DMS53 treated with DMSO at 0.1 percent for 48 hours (cell line): ENCODE measurements at regions not wholly inside any gene's neighbourhood (a gene's known extent, or its start where the extent isn't known, plus 50 kb on each side); places are given as distances from the start of the nearest gene placed in this dataset.
"Not testable (repeated sequence)": the region's sequence is repeated elsewhere in the genome, so short reads cannot be mapped to it uniquely, and the experiment has no call there.

Experiments used
- DNase-seq: peaks from one replicate; lab custom pipeline; 2025; ENCODE audit not compliant: unreplicated experiment; lab: John Stamatoyannopoulos, UW

- no peak for DNase-seq
These were observed 430.4 kb upstream of the RUNX1 start for GRCh38 chr21:35479529-35479928.

DNA sequence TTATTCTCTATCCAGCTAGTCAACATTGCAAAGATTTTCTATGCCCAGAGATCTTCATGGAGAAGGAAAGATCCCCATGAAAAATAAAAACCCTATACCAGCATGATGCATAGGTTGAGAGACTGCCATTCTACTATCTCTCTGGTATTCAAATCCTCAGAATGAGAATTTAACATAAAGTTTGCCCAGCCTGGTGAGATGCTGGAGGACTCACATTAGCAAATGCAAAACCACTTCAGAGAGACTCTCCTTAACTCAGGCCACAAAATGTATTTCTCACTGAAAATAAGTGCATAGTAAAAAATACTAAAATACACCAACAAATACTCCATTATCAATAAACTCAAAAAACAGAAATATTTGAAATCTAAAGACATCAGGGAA, 430.0 kb upstream of the RUNX1 start:
- DNase-seq = no peak

- DNase-seq = no peak
These were observed 429.3 kb upstream of the RUNX1 start for GRCh38 chr21:35478161-35479064.

GRCh38 chr21:35477622-35478021, 428.5 kb upstream of the RUNX1 start:
- DNase-seq = no peak

DNA sequence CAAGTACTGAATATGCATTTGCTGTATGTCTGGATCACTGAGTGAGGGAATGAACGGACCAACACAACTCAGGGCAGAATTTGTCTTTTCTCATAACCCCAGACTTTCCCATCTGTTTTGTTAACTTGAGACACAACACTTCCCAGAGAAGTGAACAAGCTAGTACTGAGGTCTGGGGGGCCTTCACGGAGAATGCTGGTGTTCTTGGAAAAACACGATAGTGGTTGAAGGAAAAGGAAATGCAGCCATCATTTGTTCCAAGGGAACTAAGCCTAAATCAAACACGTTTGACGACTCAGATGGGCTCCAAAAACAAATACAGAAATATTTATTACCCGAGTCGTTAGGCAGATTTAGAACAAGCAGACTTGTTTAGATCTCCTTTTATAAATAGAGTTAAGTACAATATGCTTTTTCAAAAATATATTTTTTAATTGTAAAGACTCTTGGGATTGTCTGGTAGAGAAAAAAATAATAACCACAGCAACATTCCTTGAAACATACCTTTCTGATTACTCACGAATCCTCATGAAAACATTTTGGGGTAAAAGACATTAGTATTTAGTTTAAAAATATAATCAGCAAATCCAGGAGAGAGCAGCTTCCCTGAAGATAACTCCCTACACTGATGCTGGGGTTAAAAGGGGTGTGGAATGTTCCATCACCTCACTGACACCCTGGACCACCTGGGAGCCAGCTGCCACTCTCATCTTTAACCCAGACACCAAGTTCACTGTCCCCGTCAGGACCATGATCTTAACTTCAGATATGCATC, 427.7 kb upstream of the RUNX1 start:
- DNase-seq = no peak

- no peak for DNase-seq
These were observed 426.7 kb upstream of the RUNX1 start for GRCh38 chr21:35475762-35476161.

DNA sequence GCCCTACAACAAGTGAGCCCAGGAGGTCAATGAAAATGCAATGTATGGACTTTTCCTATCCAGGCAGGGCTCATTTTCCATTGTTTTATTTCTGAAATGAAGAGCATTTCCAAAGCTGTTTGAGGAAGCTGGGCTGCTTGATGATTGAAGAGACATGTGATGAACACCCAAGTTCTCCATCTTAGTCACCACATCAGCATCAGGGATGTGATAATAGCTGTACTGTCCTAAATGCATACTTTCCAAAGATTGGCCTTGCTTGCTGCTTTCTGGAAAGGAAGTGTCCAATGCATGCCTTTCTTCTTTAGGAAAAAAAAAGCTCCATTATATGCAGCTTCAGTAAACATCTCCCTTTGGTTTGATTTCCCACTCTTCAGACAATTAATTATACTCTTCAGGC, 425.9 kb upstream of the RUNX1 start:
- no peak for DNase-seq

GRCh38 chr21:35473496-35473895, 424.4 kb upstream of the RUNX1 start:
- no peak for DNase-seq

DNA sequence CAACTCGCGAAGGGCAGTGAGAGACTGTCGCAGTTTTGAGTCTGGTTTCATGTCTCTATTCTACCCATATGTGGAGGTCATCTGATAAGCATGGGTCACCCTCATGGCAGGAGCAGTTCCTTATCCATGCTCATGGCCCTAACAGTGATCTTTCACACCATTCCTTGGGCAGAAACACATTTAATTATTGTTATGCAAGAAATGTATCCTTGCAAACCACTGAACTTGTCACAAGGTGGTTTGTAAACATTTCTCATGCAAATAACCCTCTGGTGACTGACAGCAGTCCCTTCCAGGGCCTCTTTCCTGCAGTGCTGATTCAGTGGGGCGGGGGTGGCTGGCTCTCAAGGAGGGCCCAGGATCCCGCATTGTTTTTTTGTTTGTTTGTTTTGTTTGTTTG, 421.4 kb upstream of the RUNX1 start:
- DNase-seq = no peak

DNA sequence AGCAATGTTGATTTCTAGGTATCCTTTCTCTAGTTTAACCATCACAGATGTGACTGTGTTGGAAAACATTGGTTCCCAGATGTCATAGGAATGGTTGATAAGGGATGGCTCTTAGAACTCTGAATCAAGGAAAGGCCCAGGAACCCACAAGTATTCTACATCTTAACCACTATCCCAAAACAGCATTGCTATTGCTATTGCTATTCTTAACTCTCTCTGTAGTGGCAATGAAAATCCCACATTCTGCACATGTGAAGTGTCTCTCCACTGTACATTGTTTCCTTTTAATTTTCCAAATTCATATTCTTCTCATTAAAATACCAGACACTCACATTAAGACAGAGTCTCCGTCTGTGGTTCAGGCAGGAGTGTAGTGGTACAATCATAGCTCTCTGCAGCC, 420.4 kb upstream of the RUNX1 start:
- no peak for DNase-seq

- DNase-seq = no peak
These were observed 419.9 kb upstream of the RUNX1 start for GRCh38 chr21:35468991-35469390.

DNA sequence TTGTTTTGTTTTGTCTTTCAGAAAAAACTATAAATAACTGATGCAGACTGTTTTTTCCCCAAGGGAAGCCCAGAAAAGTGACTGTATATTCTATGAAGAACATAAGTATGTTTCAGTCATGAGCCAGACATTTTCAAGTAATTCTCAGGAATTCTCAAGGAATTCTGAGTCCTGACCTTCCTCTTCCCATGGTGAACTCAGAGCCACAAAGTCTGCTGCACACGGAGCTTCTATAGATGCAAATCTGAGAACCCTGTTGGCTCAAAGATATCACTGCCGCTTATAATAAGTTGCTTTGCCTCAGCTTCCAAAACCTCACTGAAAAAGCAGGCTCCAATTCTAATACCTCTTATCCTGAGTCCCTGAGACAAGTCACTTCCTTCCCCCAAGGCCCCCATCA, 418.5 kb upstream of the RUNX1 start:
- no peak for DNase-seq

DNA sequence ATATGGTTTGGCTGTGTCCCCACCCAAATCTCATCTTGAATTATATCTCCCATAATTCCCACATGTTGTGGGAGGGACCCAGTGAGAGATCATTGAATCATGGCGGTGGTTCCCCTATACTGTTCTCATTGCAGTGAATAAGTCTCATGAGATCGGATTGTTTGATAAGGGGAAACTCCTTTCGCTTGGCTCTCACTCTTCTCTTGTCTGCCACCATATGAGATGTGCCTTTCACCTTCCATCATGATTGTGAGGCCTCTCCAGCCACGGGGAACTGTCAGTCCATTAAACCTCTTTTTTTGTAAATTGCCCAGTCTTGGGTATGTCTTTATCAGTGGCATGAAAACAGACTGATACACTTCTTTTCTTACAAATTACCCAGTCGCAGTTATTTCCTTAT, 417.6 kb upstream of the RUNX1 start:
- not testable (repeated sequence) for DNase-seq

GRCh38 chr21:35465741-35466140, 416.6 kb upstream of the RUNX1 start:
- no peak for DNase-seq

DNA sequence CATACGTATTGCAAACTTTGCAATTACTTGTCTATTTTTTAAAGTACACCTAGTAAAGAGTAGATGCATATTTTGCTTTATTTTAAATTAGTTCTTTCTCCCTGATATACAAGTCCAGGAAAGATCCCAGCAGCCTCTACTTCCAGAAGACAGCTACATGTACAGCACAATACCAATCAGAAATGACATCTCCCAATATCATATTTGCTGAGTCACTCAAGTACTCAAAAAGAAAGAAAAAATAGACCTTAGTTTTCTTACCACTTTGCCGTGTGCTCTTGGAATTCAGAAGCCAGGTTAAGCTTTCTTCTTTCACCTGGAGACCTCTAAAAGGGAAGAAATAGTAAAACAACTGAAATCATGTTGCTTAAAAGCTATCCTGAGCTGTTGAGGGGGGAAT, 412.6 kb upstream of the RUNX1 start:
- DNase-seq = no peak

DNA sequence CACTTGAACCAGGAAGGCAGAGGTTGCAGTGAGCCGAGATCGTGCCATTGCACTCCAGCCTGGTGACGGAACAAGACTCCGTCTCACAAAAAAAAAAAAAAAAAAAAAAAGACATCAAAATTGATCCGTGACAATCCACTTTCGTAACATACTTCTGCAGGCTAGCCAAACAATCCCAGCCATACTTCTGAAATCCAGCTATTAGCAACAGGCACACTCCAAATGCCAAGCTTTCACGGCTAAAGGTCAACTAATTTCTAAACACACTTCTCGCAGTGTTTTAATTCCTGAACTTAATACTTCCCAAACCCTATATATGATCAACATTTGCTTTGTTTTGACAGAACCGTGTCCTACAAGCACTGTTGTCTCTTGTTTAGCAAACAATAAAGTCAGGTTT, 411.3 kb upstream of the RUNX1 start:
- no peak for DNase-seq

DNA sequence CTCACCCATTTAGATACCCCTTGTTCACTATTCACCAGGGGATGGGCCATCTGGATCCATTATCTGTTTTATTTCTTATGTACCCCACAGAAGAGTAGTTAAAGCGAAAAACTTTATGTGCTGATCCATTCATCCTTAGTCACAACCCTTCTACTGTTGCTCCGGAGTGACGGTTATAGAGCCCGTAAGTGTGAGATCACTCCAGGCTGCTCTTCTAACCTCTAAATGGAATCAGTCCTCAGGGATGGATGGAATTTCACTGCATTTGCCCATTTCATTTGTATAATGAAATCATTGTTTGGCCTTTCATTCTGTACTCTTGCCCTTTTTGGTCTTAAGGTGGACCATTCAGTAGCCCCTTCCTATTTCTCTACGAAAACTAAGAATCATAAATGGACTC, 409.3 kb upstream of the RUNX1 start:
- DNase-seq = no peak

- DNase-seq = no peak
These were observed 408.1 kb upstream of the RUNX1 start for GRCh38 chr21:35457097-35457804.

DNA sequence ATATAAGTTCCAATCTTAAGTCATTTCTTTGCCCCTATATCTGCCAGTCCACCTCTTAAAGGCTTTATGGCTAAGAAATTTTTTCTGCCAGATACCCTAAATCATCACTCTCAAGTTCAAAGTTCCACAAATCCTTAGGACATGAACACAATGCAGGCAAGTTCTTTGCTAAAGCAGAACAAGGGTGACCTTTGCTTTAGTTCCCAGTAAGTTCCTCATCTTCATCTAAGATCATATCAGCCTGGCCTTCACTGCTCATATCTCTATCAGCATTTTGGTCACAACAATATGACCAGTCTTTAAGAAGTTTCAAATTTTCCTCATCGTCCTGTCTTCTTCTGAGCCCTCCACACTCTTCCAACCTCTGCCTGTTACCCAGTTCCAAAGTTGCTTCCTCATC, 402.2 kb upstream of the RUNX1 start:
- DNase-seq = no peak

GRCh38 chr21:35450830-35451229, 401.7 kb upstream of the RUNX1 start:
- no peak for DNase-seq

DNA sequence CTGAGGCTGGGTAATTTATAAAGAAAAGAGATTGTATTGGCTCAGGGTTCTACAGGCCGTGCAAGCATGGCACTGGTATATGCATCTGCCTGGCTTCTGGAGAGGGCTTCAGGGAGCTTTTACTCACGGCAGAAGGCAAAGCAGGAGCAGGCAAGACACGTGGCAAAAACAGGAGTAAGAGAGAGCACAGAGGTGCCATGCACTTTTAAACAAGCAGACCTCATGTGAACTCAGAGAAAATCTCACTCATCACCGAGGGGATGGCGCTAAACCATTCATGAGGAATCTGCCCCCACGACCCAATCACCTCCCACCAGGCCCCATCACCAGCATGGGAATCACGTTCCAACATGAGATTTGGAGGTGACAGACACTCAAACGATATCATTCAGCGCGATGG, 400.7 kb upstream of the RUNX1 start:
- DNase-seq = no peak
